B cell (primary cell): ENCODE measurements at regions not wholly inside any gene's neighbourhood (a gene's known extent, or its start where the extent isn't known, plus 50 kb on each side); places are given as distances from the start of the nearest gene placed in this dataset.

Source experiments
- ATAC-seq: fragments of 200-7000 bp; cut with Tn5 transposase; one replicate; pipeline ENCODE4 v1.10.0; 2021; ENCODE audit warnings: low read depth, mild to moderate bottlenecking, moderate number of reproducible peaks, moderate library complexity
- CTCF ChIA-PET: fragments of 350-600 bp; sonication (Branson Sonifier 250); formaldehyde crosslinking; loops from one replicate; lab custom pipeline; 2021; ENCODE audit warnings: antibody characterized with exemption, inconsistent platforms; lab: Charles Lee
- POLR2A ChIA-PET: fragments of 350-600 bp; sonication (Branson Sonifier 250); formaldehyde crosslinking; loops from one replicate; lab custom pipeline; 2021; ENCODE audit warnings: antibody characterized with exemption; lab: Charles Lee
- DNase-seq: peaks from one replicate; pipeline ENCODE4 v3.0.0; 2013
- H2AFZ ChIP-seq: 2 replicates; pipeline ENCODE4 v1.6.1; 2012; ENCODE audit warnings: mild to moderate bottlenecking, low read depth, low read length; ENCODE audit not compliant: insufficient read depth, poor library complexity, severe bottlenecking
- H3K27ac ChIP-seq, 2 donors: 1 replicate in 1 of 2; 2 replicates in 1 of 2; pipeline ENCODE4 v1.5.1; 2012 to 2013; ENCODE audit warnings: low read length in 2 of 2, mild to moderate bottlenecking in 2 of 2, moderate library complexity in 1 of 2
- H3K27me3 ChIP-seq, 4 experiments: fragments of 200-600 bp in 1 of 4; sonication (generic) in 1 of 4; replicated peaks in 1 of 4; 1 replicate in 2 of 4; 2 replicates in 2 of 4; pipeline versions ENCODE4 v1.6.1 to v1.7.0; 2013 to 2016; ENCODE audit warnings: low read length in 3 of 4, mild to moderate bottlenecking in 2 of 4, mixed read lengths in 1 of 4, moderate library complexity in 1 of 4; ENCODE audit not compliant: insufficient read depth in 4 of 4, control insufficient read depth in 3 of 4; ENCODE audit errors: control extremely low read depth in 1 of 4
- H3K36me3 ChIP-seq, 2 experiments: replicated peaks in 1 of 2; 1 replicate in 1 of 2; 2 replicates in 1 of 2; pipeline versions ENCODE4 v1.6.1 to v1.7.1; 2013; ENCODE audit warnings: low read length in 1 of 2; ENCODE audit not compliant: insufficient read depth in 2 of 2, control insufficient read depth in 1 of 2; ENCODE audit errors: control extremely low read depth in 1 of 2, extremely low read depth in 1 of 2
- H3K4me1 ChIP-seq, 2 donors: fragments of 200-600 bp in 1 of 2; sonication (generic) in 1 of 2; 1 replicate in 1 of 2; 2 replicates in 1 of 2; pipeline versions ENCODE4 v1.5.1 to v1.6.1; 2013 to 2017; ENCODE audit warnings: low read length in 2 of 2; ENCODE audit not compliant: control insufficient read depth in 2 of 2, insufficient read depth in 2 of 2
- H3K4me2 ChIP-seq: replicated peaks from 2 replicates; pipeline ENCODE3; 2012; ENCODE audit warnings: mild to moderate bottlenecking, low read depth, low read length; ENCODE audit not compliant: poor library complexity, severe bottlenecking
- H3K4me3 ChIP-seq, 5 experiments: fragments of 200-600 bp in 1 of 5; sonication (generic) in 1 of 5; 1 replicate in 3 of 5; 2 replicates in 2 of 5; pipeline versions ENCODE4 v1.5.1 to v1.7.0; 2011 to 2016; ENCODE audit warnings: low read length in 4 of 5, mild to moderate bottlenecking in 4 of 5, low read depth in 2 of 5, control low read depth in 1 of 5, moderate library complexity in 1 of 5; ENCODE audit not compliant: insufficient read depth in 1 of 5; ENCODE audit errors: control extremely low read depth in 1 of 5, extremely low read depth in 1 of 5
- H3K79me2 ChIP-seq: fragments of 200-600 bp; sonication (generic); one replicate; pipeline ENCODE4 v1.6.0; 2016; ENCODE audit warnings: low read length; ENCODE audit not compliant: control insufficient read depth, insufficient read depth
- H3K9ac ChIP-seq: fragments of 200-600 bp; sonication (generic); 2 replicates; pipeline ENCODE4 v1.6.1; 2017; ENCODE audit warnings: mild to moderate bottlenecking, low read length, moderate library complexity
- H3K9me3 ChIP-seq, 3 donors: one replicate each; pipeline versions ENCODE4 v1.6.1 to v1.7.1; 2013; ENCODE audit warnings: low read length in 2 of 3; ENCODE audit not compliant: control insufficient read depth in 2 of 3, insufficient read depth in 1 of 3; ENCODE audit errors: control extremely low read depth in 1 of 3
- H4K20me1 ChIP-seq: 2 replicates; pipeline ENCODE4 v1.6.0; 2012; ENCODE audit warnings: mild to moderate bottlenecking, low read length; ENCODE audit not compliant: insufficient read depth, control insufficient read depth, poor library complexity, severe bottlenecking
- H3K27ac Mint-ChIP-seq: one replicate; pipeline ENCODE4 v1.8.0; 2021; ENCODE audit warnings: mixed read lengths
- H3K27me3 Mint-ChIP-seq: one replicate; pipeline ENCODE4 v1.8.0; 2021; ENCODE audit warnings: mixed read lengths
- H3K4me1 Mint-ChIP-seq: one replicate; pipeline ENCODE4 v1.8.0; 2021; ENCODE audit warnings: mixed read lengths
- H3K4me3 Mint-ChIP-seq: one replicate; pipeline ENCODE4 v1.8.0; 2021; ENCODE audit warnings: mixed read lengths
- H3K9me3 Mint-ChIP-seq: one replicate; pipeline ENCODE4 v1.8.0; 2022; ENCODE audit warnings: mixed read lengths; ENCODE audit not compliant: insufficient read depth
- CTCF ChIP-seq: fragments of 200-600 bp; IDR thresholded peaks from one replicate; pipeline ENCODE4 v1.8.0; 2022; ENCODE audit warnings: antibody characterized with exemption, mild to moderate bottlenecking
- EZH2 ChIP-seq: IDR thresholded peaks from 2 replicates; pipeline ENCODE4 v1.6.1; 2012; ENCODE audit warnings: borderline replicate concordance, low read depth, mild to moderate bottlenecking, moderate library complexity, low read length; ENCODE audit not compliant: insufficient read depth, poor library complexity, severe bottlenecking
- WGBS: methylation state at CpG from one replicate; pipeline ENCODE4 v1.1.5; 2013; ENCODE audit warnings: missing lambda C conversion rate; ENCODE audit not compliant: insufficient coverage; 5-methylcytosine and 5-hydroxymethylcytosine counted together
- intact Hi-C: fragments of 100-400 bp; cut with micrococcal nuclease; formaldehyde crosslinking; loops from one replicate; pipeline ENCODE4 v1.10.0; 2022

GRCh38 chr9:90142580-90142979 lies 500.0 kb downstream of the DIRAS2 start:
- Mint-ChIP-seq H3K4me3 (no peak overlapping the region), H3K4me1 (peaks cover 4% of the 10 kb centered on the region), H3K9me3 (no peaks in the 10 kb centered on the region), H3K27me3 (peaks cover 17% of the 10 kb centered on the region), H3K27ac (no peak overlapping the region)
- Histone ChIP-seq H3K79me2 (no peaks in the 10 kb centered on the region), H3K9ac (no peak overlapping the region), H3K27ac (no peak overlapping the region), H3K36me3 (no peaks in the 10 kb centered on the region), H3K4me3 (no peak overlapping the region), H3K4me2 (peak overlapping the region; percentile 5), H3K9me3 (peaks cover 0 to 2% (median 0%) of the 10 kb centered on the region in 3 donors), H4K20me1 (no peaks in the 10 kb centered on the region), H3K27me3 (peaks cover 0 to 4% (median 0%) of the 10 kb centered on the region in 4 experiments), H2AFZ (peak overlapping the region; percentile 21), H3K4me1 (no peaks in the 10 kb centered on the region)
- ATAC-seq (no peak), DNase-seq (peak; percentile 80)
- CTCF ChIA-PET: interaction anchor here (0.7 to 3.4 kb wide), 33 partner anchors 11 to 1284 kb away, joined by 3 to 33 read pairs (median 4); no protein-coding TSS in a partner anchor
- POLR2A ChIA-PET: no interaction called here
- intact Hi-C loops: loop anchor here (1.0 to 10.0 kb wide), 6 partner anchors 84 to 1285 kb away; partner anchors contain the start of gene DIRAS2
- TF ChIP-seq CTCF: peak; percentile 76
- TF ChIP-seq EZH2: no peak
- WGBS: 18% methylated on average over 3 of the region's 5 CpGs

- Mint-ChIP-seq H3K27ac (no peak overlapping the region), H3K9me3 (no peaks in the 10 kb centered on the region), H3K4me3 (no peak overlapping the region), H3K4me1 (peaks cover 3% of the 10 kb centered on the region), H3K27me3 (peaks cover 12% of the 10 kb centered on the region)
- no peak overlapping the region for H3K4me2 ChIP-seq
- no peak overlapping the region for H3K27ac ChIP-seq
- H3K4me1 ChIP-seq: no peaks in the 10 kb centered on the region
- ChIA-PET CTCF (interaction anchor here (1.2 kb wide), 1 partner anchor 78 kb away, joined by 3 read pairs; no protein-coding TSS in a partner anchor), POLR2A (no interaction called here)
- peaks cover 0 to 4% (median 3%) of the 10 kb centered on the region in 3 donors for H3K9me3 ChIP-seq
- no peaks in the 10 kb centered on the region for H4K20me1 ChIP-seq
- no peak overlapping the region for H3K9ac ChIP-seq
- no peaks in the 10 kb centered on the region for H3K36me3 ChIP-seq
- intact Hi-C loops: loop anchor here (10.0 kb wide), 1 partner anchor 177 kb away; no protein-coding TSS in a partner anchor
- ATAC-seq (no peak), DNase-seq (no peak)
- WGBS: no CpG with 5 or more reads among the region's 3 CpGs
- no peaks in the 10 kb centered on the region for H3K27me3 ChIP-seq
- TF ChIP-seq EZH2 (no peak), CTCF (no peak)
- no peaks in the 10 kb centered on the region for H3K79me2 ChIP-seq
- H3K4me3 ChIP-seq: no peak overlapping the region
- no peak overlapping the region for H2AFZ ChIP-seq
Measured at GRCh38 chr9:90147426-90147825, 495.2 kb downstream of the DIRAS2 start.
